ENCODE measurements at regions not wholly inside any gene's neighbourhood (a gene's known extent, or its start where the extent isn't known, plus 50 kb on each side); places are given as distances from the start of the nearest gene placed in this dataset.

- TF ChIP-seq CTCF (IDR thresholded peaks at IDR 0.05; ENCODE audit: borderline replicate concordance, insufficient read depth, low read depth, low read length), result no peak
- no peak overlapping the region for H3K4me3 ChIP-seq (ENCODE audit: low read depth, low read length)
These were observed 139.7 kb downstream of the CDC5L start for GRCh38 chr6:44527181-44527580.

- TF ChIP-seq CTCF (IDR thresholded peaks at IDR 0.05; ENCODE audit: borderline replicate concordance, insufficient read depth, low read depth, low read length), result no peak
- no peak overlapping the region for H3K4me3 ChIP-seq (ENCODE audit: low read depth, low read length)
These were observed 140.3 kb downstream of the CDC5L start for GRCh38 chr6:44527583-44528369.

- H3K4me3 ChIP-seq (ENCODE audit: low read depth, low read length), result no peak overlapping the region
- no peak for TF ChIP-seq CTCF (IDR thresholded peaks at IDR 0.05; ENCODE audit: borderline replicate concordance, insufficient read depth, low read depth, low read length)
These were observed 140.8 kb downstream of the CDC5L start for GRCh38 chr6:44528370-44528644.

GRCh38 chr6:44528716-44529115 is 141.2 kb downstream of the CDC5L start:
- no peak overlapping the region for H3K4me3 ChIP-seq (ENCODE audit: low read depth, low read length)
- TF ChIP-seq CTCF (IDR thresholded peaks at IDR 0.05; ENCODE audit: borderline replicate concordance, insufficient read depth, low read depth, low read length), result no peak

GRCh38 chr6:44529146-44529905 is 141.8 kb downstream of the CDC5L start:
- H3K4me3 ChIP-seq (ENCODE audit: low read depth, low read length), result no peak overlapping the region
- TF ChIP-seq CTCF (IDR thresholded peaks at IDR 0.05; ENCODE audit: borderline replicate concordance, insufficient read depth, low read depth, low read length), result no peak

GRCh38 chr6:44530209-44530909 is 142.9 kb downstream of the CDC5L start:
- no peak overlapping the region for H3K4me3 ChIP-seq (ENCODE audit: low read depth, low read length)
- TF ChIP-seq CTCF (IDR thresholded peaks at IDR 0.05; ENCODE audit: borderline replicate concordance, insufficient read depth, low read depth, low read length), result no peak
